Upper lobe of left lung (tissue), 4 donors: ENCODE measurements at regions not wholly inside any gene's neighbourhood (a gene's known extent, or its start where the extent isn't known, plus 50 kb on each side); places are given as distances from the start of the nearest gene placed in this dataset.

Experiments used
- CTCF ChIP-seq, 6 experiments: fragments of 450-650 bp in 4 of 6; fragments of 200-600 bp in 2 of 6; sonication (generic) in 2 of 6; IDR thresholded peaks; one replicate each; pipeline ENCODE4 v1.5.1; 2016 to 2019; ENCODE audit warnings: antibody characterized with exemption in 6 of 6
- POLR2A ChIP-seq, 4 donors: fragments of 450-650 bp; IDR thresholded peaks; one replicate each; pipeline ENCODE4 v1.5.1; 2016 to 2017; ENCODE audit warnings: antibody characterized with exemption in 4 of 4, mild to moderate bottlenecking in 2 of 4
- POLR2AphosphoS5 ChIP-seq, 2 donors: sonication (generic); formaldehyde crosslinking; IDR thresholded peaks; one replicate each; pipeline ENCODE4 v1.5.1; 2017; ENCODE audit warnings: antibody characterized with exemption in 2 of 2

- TF ChIP-seq CTCF (IDR thresholded peaks at IDR 0.05), result no peak
- no peak for TF ChIP-seq POLR2A (IDR thresholded peaks at IDR 0.05)
- no peak for TF ChIP-seq POLR2AphosphoS5 (IDR thresholded peaks at IDR 0.05)
These were observed 261.1 kb upstream of the FN1 start for GRCh38 chr2:215697003-215697402.
